SK-N-SH treated with all-trans-retinoic acid at 6 μM for 48 hours (cell line): ENCODE measurements at regions not wholly inside any gene's neighbourhood (a gene's known extent, or its start where the extent isn't known, plus 50 kb on each side); places are given as distances from the start of the nearest gene placed in this dataset.

ENCODE experiments used
- ATAC-seq: fragments of 200-7000 bp; cut with Tn5 transposase; 3 replicates; pipeline ENCODE4 v1.9.1; 2020; ENCODE audit warnings: mild to moderate bottlenecking, moderate library complexity
- ARNTL ChIP-seq: fragments of 450-650 bp; formaldehyde crosslinking; IDR thresholded peaks from 2 replicates; pipeline ENCODE4 v1.5.0; 2020; ENCODE audit warnings: low read depth, mild to moderate bottlenecking, moderate library complexity, borderline replicate concordance
- BACH2 ChIP-seq: fragments of 250-450 bp; sonication (Bioruptor Pico); IDR thresholded peaks from 2 replicates; pipeline ENCODE4 v1.9.0; 2021; ENCODE audit warnings: mild to moderate bottlenecking, borderline replicate concordance
- CREB5 ChIP-seq: fragments of 250-450 bp; sonication (Bioruptor Pico); IDR thresholded peaks from 2 replicates; pipeline ENCODE4 v1.5.1; 2020; ENCODE audit warnings: low read depth, mild to moderate bottlenecking, moderate library complexity
- CSDC2 ChIP-seq: fragments of 250-450 bp; sonication (Bioruptor Pico); IDR thresholded peaks from 2 replicates; pipeline ENCODE4 v1.5.0; 2020; ENCODE audit warnings: mild to moderate bottlenecking, moderate library complexity
- CSRNP3 ChIP-seq: fragments of 250-450 bp; sonication (Bioruptor Pico); IDR thresholded peaks from 2 replicates; pipeline ENCODE4 v1.5.1; 2021; ENCODE audit warnings: mild to moderate bottlenecking, moderate library complexity
- ESRRG ChIP-seq: fragments of 250-450 bp; sonication (Bioruptor Pico); IDR thresholded peaks from 2 replicates; pipeline ENCODE4 v1.6.1; 2021; ENCODE audit warnings: mild to moderate bottlenecking
- GLIS3 ChIP-seq: fragments of 250-450 bp; sonication (Bioruptor Pico); IDR thresholded peaks from 2 replicates; pipeline ENCODE4 v1.5.0; 2020; ENCODE audit warnings: mild to moderate bottlenecking, moderate library complexity
- ISL1 ChIP-seq: fragments of 250-450 bp; sonication (Bioruptor Pico); IDR thresholded peaks from 2 replicates; pipeline ENCODE4 v2.1.2; 2022; ENCODE audit warnings: mild to moderate bottlenecking, moderate library complexity
- OSR1 ChIP-seq: fragments of 250-450 bp; sonication (Bioruptor Pico); IDR thresholded peaks from 2 replicates; pipeline ENCODE4 v1.8.0; 2022; ENCODE audit warnings: moderate library complexity, mild to moderate bottlenecking, inconsistent platforms
- PATZ1 ChIP-seq: fragments of 250-450 bp; sonication (Bioruptor Pico); IDR thresholded peaks from 2 replicates; pipeline ENCODE4 v1.8.0; 2020; ENCODE audit warnings: mild to moderate bottlenecking, moderate library complexity, borderline replicate concordance
- POU6F1 ChIP-seq: fragments of 250-450 bp; sonication (Bioruptor Pico); IDR thresholded peaks from 2 replicates; pipeline ENCODE4 v1.8.0; 2021; ENCODE audit warnings: low read depth, mild to moderate bottlenecking, moderate library complexity, borderline replicate concordance
- PPARA ChIP-seq: fragments of 250-450 bp; sonication (Bioruptor Pico); IDR thresholded peaks from 2 replicates; pipeline ENCODE4 v1.5.0; 2020; ENCODE audit warnings: mild to moderate bottlenecking, borderline replicate concordance
- RARB ChIP-seq: fragments of 250-450 bp; sonication (Bioruptor Pico); IDR thresholded peaks from 2 replicates; pipeline ENCODE4 v1.8.0; 2021; ENCODE audit warnings: mild to moderate bottlenecking, moderate library complexity
- SNAI2 ChIP-seq: fragments of 250-450 bp; sonication (Bioruptor Pico); IDR thresholded peaks from 2 replicates; pipeline ENCODE4 v1.5.0; 2020; ENCODE audit warnings: mild to moderate bottlenecking, moderate library complexity
- TCF4 ChIP-seq: fragments of 250-450 bp; sonication (Bioruptor Pico); IDR thresholded peaks from 2 replicates; pipeline ENCODE4 v1.8.0; 2021; ENCODE audit warnings: mild to moderate bottlenecking, moderate library complexity, borderline replicate concordance
- TOX ChIP-seq: fragments of 250-450 bp; sonication (Bioruptor Pico); IDR thresholded peaks from 2 replicates; pipeline ENCODE4 v1.8.0; 2021; ENCODE audit warnings: mild to moderate bottlenecking, moderate library complexity, borderline replicate concordance
- ZC3H10 ChIP-seq: fragments of 250-450 bp; sonication (Bioruptor Pico); IDR thresholded peaks from 2 replicates; pipeline ENCODE4 v1.5.1; 2021; ENCODE audit warnings: mild to moderate bottlenecking, moderate library complexity
- ZFP3 ChIP-seq: fragments of 250-450 bp; sonication (Bioruptor Pico); IDR thresholded peaks from 2 replicates; pipeline ENCODE4 v1.5.0; 2020; ENCODE audit warnings: mild to moderate bottlenecking, moderate library complexity
- ZFP30 ChIP-seq: fragments of 450-650 bp; formaldehyde crosslinking; IDR thresholded peaks from 2 replicates; pipeline ENCODE4 v1.5.0; 2022; ENCODE audit warnings: mild to moderate bottlenecking, moderate library complexity
- ZNF565 ChIP-seq: fragments of 450-650 bp; formaldehyde crosslinking; conservative IDR thresholded peaks from 2 replicates; pipeline ENCODE4 v1.5.0; 2020; ENCODE audit warnings: low read depth, mild to moderate bottlenecking, moderate library complexity
- ZNF70 ChIP-seq: fragments of 450-650 bp; formaldehyde crosslinking; IDR thresholded peaks from 2 replicates; pipeline ENCODE4 v1.5.0; 2020; ENCODE audit warnings: mild to moderate bottlenecking, moderate library complexity
- ZNF8 ChIP-seq: fragments of 450-650 bp; formaldehyde crosslinking; IDR thresholded peaks from 2 replicates; pipeline ENCODE4 v1.5.0; 2020; ENCODE audit warnings: mild to moderate bottlenecking, moderate library complexity
- TF ChIP-seq, protein P1 (sequence below): fragments of 250-450 bp; sonication (Bioruptor Pico); IDR thresholded peaks from 2 replicates; pipeline ENCODE4 v1.5.0; 2020; ENCODE audit warnings: mild to moderate bottlenecking, moderate library complexity

GRCh38 chr13:53135301-53135700 is 106.7 kb downstream of the OLFM4 start:
- TF ChIP-seq CSRNP3, result no peak
- no peak for TF ChIP-seq SNAI2 (CRISPR knock-in tag)
- no peak for TF ChIP-seq TOX (CRISPR knock-in tag)
- no peak for TF ChIP-seq CREB5 (CRISPR knock-in tag)
- no peak for ATAC-seq

GRCh38 chr13:53136554-53137215 is 108.1 kb downstream of the OLFM4 start:
- no peak for TF ChIP-seq SNAI2 (CRISPR knock-in tag)
- no peak for TF ChIP-seq ISL1 (CRISPR knock-in tag)
- no peak for TF ChIP-seq BACH2 (CRISPR knock-in tag)
- no peak for TF ChIP-seq CSRNP3
- TF ChIP-seq ZNF70 (CRISPR knock-in tag), result no peak
- TF ChIP-seq POU6F1 (CRISPR knock-in tag), result no peak
- TF ChIP-seq ARNTL (CRISPR knock-in tag), result no peak
- no peak for TF ChIP-seq PATZ1 (CRISPR knock-in tag)
- TF ChIP-seq ZFP30, result no peak
- TF ChIP-seq CSDC2, result no peak
- TF ChIP-seq, protein P1, sequence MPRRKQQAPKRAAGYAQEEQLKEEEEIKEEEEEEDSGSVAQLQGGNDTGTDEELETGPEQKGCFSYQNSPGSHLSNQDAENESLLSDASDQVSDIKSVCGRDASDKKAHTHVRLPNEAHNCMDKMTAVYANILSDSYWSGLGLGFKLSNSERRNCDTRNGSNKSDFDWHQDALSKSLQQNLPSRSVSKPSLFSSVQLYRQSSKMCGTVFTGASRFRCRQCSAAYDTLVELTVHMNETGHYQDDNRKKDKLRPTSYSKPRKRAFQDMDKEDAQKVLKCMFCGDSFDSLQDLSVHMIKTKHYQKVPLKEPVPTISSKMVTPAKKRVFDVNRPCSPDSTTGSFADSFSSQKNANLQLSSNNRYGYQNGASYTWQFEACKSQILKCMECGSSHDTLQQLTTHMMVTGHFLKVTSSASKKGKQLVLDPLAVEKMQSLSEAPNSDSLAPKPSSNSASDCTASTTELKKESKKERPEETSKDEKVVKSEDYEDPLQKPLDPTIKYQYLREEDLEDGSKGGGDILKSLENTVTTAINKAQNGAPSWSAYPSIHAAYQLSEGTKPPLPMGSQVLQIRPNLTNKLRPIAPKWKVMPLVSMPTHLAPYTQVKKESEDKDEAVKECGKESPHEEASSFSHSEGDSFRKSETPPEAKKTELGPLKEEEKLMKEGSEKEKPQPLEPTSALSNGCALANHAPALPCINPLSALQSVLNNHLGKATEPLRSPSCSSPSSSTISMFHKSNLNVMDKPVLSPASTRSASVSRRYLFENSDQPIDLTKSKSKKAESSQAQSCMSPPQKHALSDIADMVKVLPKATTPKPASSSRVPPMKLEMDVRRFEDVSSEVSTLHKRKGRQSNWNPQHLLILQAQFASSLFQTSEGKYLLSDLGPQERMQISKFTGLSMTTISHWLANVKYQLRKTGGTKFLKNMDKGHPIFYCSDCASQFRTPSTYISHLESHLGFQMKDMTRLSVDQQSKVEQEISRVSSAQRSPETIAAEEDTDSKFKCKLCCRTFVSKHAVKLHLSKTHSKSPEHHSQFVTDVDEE (CRISPR knock-in tag), result no peak
- TF ChIP-seq TOX (CRISPR knock-in tag), result no peak
- TF ChIP-seq ZFP3 (CRISPR knock-in tag), result no peak
- TF ChIP-seq PPARA, result no peak
- no peak for TF ChIP-seq OSR1
- no peak for TF ChIP-seq TCF4 (CRISPR knock-in tag)
- TF ChIP-seq ZNF565 (CRISPR knock-in tag), result no peak
- TF ChIP-seq RARB, result no peak

DNA sequence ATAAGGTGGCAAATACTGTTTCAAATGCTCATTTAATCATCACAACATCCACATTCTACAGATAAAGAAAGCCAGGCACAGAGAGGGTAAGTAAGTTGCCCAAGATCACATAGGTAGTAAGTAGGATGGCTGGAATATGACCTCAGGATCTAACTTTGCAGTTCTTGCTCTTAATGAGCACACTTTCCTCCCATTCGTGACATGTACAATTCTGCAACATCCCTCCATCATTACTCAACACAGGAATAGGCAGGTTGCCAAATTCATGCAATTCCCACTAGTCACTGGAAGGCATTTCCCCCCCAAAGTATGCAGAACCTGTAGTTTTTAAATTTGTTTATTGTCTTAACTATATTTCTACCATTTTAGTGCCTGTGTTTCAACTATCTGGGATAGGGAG is 109.2 kb downstream of the OLFM4 start:
- ATAC-seq, result no peak
- TF ChIP-seq ISL1 (CRISPR knock-in tag), result no peak
- no peak for TF ChIP-seq TCF4 (CRISPR knock-in tag)
- TF ChIP-seq GLIS3, result no peak
- TF ChIP-seq CSDC2, result no peak
- TF ChIP-seq ZC3H10 (CRISPR knock-in tag), result no peak
- TF ChIP-seq, protein P1 (CRISPR knock-in tag), result no peak
- no peak for TF ChIP-seq ZNF70 (CRISPR knock-in tag)
- no peak for TF ChIP-seq CREB5 (CRISPR knock-in tag)
- TF ChIP-seq ZNF8 (CRISPR knock-in tag), result no peak
- no peak for TF ChIP-seq ESRRG
- no peak for TF ChIP-seq ZFP30
- TF ChIP-seq TOX (CRISPR knock-in tag), result no peak
- no peak for TF ChIP-seq ARNTL (CRISPR knock-in tag)

More at GRCh38 chr13:53136554-53137215, 108.1 kb downstream of the OLFM4 start:
- no peak for ATAC-seq
